Small intestine (tissue), 7 donors: ENCODE measurements at regions not wholly inside any gene's neighbourhood (a gene's known extent, or its start where the extent isn't known, plus 50 kb on each side); places are given as distances from the start of the nearest gene placed in this dataset.

ENCODE experiments used
- DNase-seq, 2 donors: peaks; one replicate each; pipeline versions ENCODE4 v3.0.0 to v3.0.0-alpha.2; 2013
- FAIRE-seq: peaks from 2 replicates; lab custom pipeline; 2012; peaks lifted over from hg19 to GRCh38; lab: Jason Lieb, UNC
- H3K27ac ChIP-seq, 3 donors: one replicate each; pipeline ENCODE4 v1.5.1; 2013; ENCODE audit warnings: low read length in 2 of 3, mild to moderate bottlenecking in 2 of 3, control low read depth in 1 of 3, inconsistent platforms in 1 of 3, low read depth in 1 of 3, moderate library complexity in 1 of 3
- H3K27me3 ChIP-seq, 3 donors: one replicate each; pipeline ENCODE4 v1.6.1; 2013; ENCODE audit warnings: low read length in 3 of 3, inconsistent platforms in 1 of 3; ENCODE audit not compliant: control insufficient read depth in 3 of 3, insufficient read depth in 3 of 3
- H3K36me3 ChIP-seq, 3 donors: one replicate each; pipeline ENCODE4 v1.6.1; 2013; ENCODE audit warnings: low read length in 3 of 3, inconsistent platforms in 1 of 3, low read depth in 1 of 3, mild to moderate bottlenecking in 1 of 3, moderate library complexity in 1 of 3; ENCODE audit not compliant: control insufficient read depth in 3 of 3, insufficient read depth in 2 of 3
- H3K4me1 ChIP-seq, 3 donors: one replicate each; pipeline ENCODE4 v1.6.1; 2013; ENCODE audit warnings: low read length in 2 of 3, inconsistent platforms in 1 of 3, low read depth in 1 of 3, mild to moderate bottlenecking in 1 of 3, moderate library complexity in 1 of 3; ENCODE audit not compliant: control insufficient read depth in 3 of 3, insufficient read depth in 2 of 3
- H3K4me3 ChIP-seq, 3 donors: one replicate each; pipeline ENCODE4 v1.5.1; 2013; ENCODE audit warnings: low read length in 3 of 3, control low read depth in 1 of 3, inconsistent platforms in 1 of 3, low read depth in 1 of 3, mild to moderate bottlenecking in 1 of 3, moderate library complexity in 1 of 3
- H3K9me3 ChIP-seq, 2 donors: one replicate each; pipeline ENCODE4 v1.6.1; 2013; ENCODE audit warnings: low read depth in 1 of 2, low read length in 1 of 2; ENCODE audit not compliant: control insufficient read depth in 2 of 2, insufficient read depth in 1 of 2
- whole genome bisulfite sequencing, 3 donors: extraction: QIAGEN DNeasy Blood & Tissue Kit; methylation state at CpG; one replicate each; pipeline ENCODE4 v1.1.7; 2013; 5-methylcytosine and 5-hydroxymethylcytosine counted together
- donor health status: healthy with polysubstance abuse.
- donor health status: control.
- donor health status: control.
- donor health status: Bipolar disorder and iron deficiency.
- donor health status: healthy.

GRCh38 chr18:71433373-71433772 lies 1110.8 kb downstream of the CBLN2 start:
- FAIRE-seq, result no peak
- H3K4me1 ChIP-seq, result no peaks in the 10 kb centered on the region
- no peak overlapping the region for H3K27ac ChIP-seq
- WGBS, 3 donors, result 66 to 82% (median 67%) methylated on average over 2 of the region's 2 CpGs
- no peak for DNase-seq
- no peaks in the 10 kb centered on the region for H3K36me3 ChIP-seq
- no peaks in the 10 kb centered on the region for H3K27me3 ChIP-seq
- no peaks in the 10 kb centered on the region for H3K9me3 ChIP-seq
- H3K4me3 ChIP-seq, result no peak overlapping the region

GRCh38 chr18:71431689-71432088 lies 1112.5 kb downstream of the CBLN2 start:
- Histone ChIP-seq H3K27ac (no peak overlapping the region), H3K9me3 (no peaks in the 10 kb centered on the region), H3K4me3 (no peak overlapping the region), H3K27me3 (no peaks in the 10 kb centered on the region), H3K4me1 (no peaks in the 10 kb centered on the region), H3K36me3 (no peaks in the 10 kb centered on the region)
- DNase-seq (no peak), FAIRE-seq (no peak)

GRCh38 chr18:71431171-71431570 lies 1113.0 kb downstream of the CBLN2 start:
- H3K36me3 ChIP-seq, result no peaks in the 10 kb centered on the region
- no peaks in the 10 kb centered on the region for H3K27me3 ChIP-seq
- DNase-seq, result no peak
- 70 to 73% (median 72%) methylated on average over 5 of the region's 5 CpGs for WGBS, 3 donors
- H3K4me1 ChIP-seq, result no peaks in the 10 kb centered on the region
- no peaks in the 10 kb centered on the region for H3K9me3 ChIP-seq
- H3K27ac ChIP-seq, result no peak overlapping the region
- FAIRE-seq, result no peak
- H3K4me3 ChIP-seq, result no peak overlapping the region

- Histone ChIP-seq H3K4me3 (no peak overlapping the region), H3K27ac (no peak overlapping the region), H3K4me1 (no peaks in the 10 kb centered on the region), H3K27me3 (no peaks in the 10 kb centered on the region), H3K36me3 (no peaks in the 10 kb centered on the region), H3K9me3 (no peaks in the 10 kb centered on the region)
- no peak for FAIRE-seq
- no peak for DNase-seq
These were observed 1117.7 kb downstream of the CBLN2 start for GRCh38 chr18:71426441-71426840.

GRCh38 chr18:71405169-71405809 lies 1116.4 kb downstream of the SOCS6 start:
- Histone ChIP-seq H3K36me3 (no peaks in the 10 kb centered on the region), H3K4me3 (no peak overlapping the region), H3K9me3 (no peaks in the 10 kb centered on the region), H3K27me3 (no peaks in the 10 kb centered on the region), H3K27ac (no peak overlapping the region), H3K4me1 (no peaks in the 10 kb centered on the region)
- FAIRE-seq (no peak), DNase-seq (no peak)
- 82 to 84% (median 84%) methylated on average over 8 of the region's 8 CpGs for WGBS, 3 donors

GRCh38 chr18:71403501-71403900 lies 1114.7 kb downstream of the SOCS6 start:
- Histone ChIP-seq H3K27me3 (no peaks in the 10 kb centered on the region), H3K4me1 (no peaks in the 10 kb centered on the region), H3K27ac (no peak overlapping the region), H3K9me3 (no peaks in the 10 kb centered on the region), H3K4me3 (no peak overlapping the region), H3K36me3 (no peaks in the 10 kb centered on the region)
- DNase-seq (no peak), FAIRE-seq (no peak)
- 44 to 72% (median 50%) methylated on average over 2 of the region's 2 CpGs for WGBS, 3 donors

GRCh38 chr18:71398531-71398930 lies 1109.7 kb downstream of the SOCS6 start:
- H3K4me1 ChIP-seq, result no peaks in the 10 kb centered on the region
- WGBS, 3 donors, result 27 to 54% (median 35%) methylated on average over 4 of the region's 4 CpGs
- H3K4me3 ChIP-seq, result no peak overlapping the region
- no peaks in the 10 kb centered on the region for H3K9me3 ChIP-seq
- no peaks in the 10 kb centered on the region for H3K27me3 ChIP-seq
- DNase-seq (no peak), FAIRE-seq (no peak)
- no peaks in the 10 kb centered on the region for H3K36me3 ChIP-seq
- no peak overlapping the region for H3K27ac ChIP-seq

- WGBS, 3 donors, result 90 to 91% (median 90%) methylated on average over 3 of the region's 3 CpGs
- no peak overlapping the region for H3K27ac ChIP-seq
- FAIRE-seq (no peak), DNase-seq (no peak)
- H3K4me3 ChIP-seq, result no peak overlapping the region
- H3K9me3 ChIP-seq, result no peaks in the 10 kb centered on the region
- H3K27me3 ChIP-seq, result no peaks in the 10 kb centered on the region
- H3K36me3 ChIP-seq, result no peaks in the 10 kb centered on the region
- no peaks in the 10 kb centered on the region for H3K4me1 ChIP-seq
These were observed 1099.3 kb downstream of the SOCS6 start for GRCh38 chr18:71388148-71388547.

GRCh38 chr18:71374294-71375000 lies 1085.6 kb downstream of the SOCS6 start:
- no peak for FAIRE-seq
- Histone ChIP-seq H3K36me3 (no peaks in the 10 kb centered on the region), H3K27ac (no peak overlapping the region), H3K4me3 (no peak overlapping the region), H3K27me3 (no peaks in the 10 kb centered on the region), H3K4me1 (no peaks in the 10 kb centered on the region), H3K9me3 (no peaks in the 10 kb centered on the region)
- WGBS, 3 donors, result 58 to 67% (median 63%) methylated on average over 5 of the region's 5 CpGs
- no peak for DNase-seq
